Stomach smooth muscle (tissue), 2 donors: ENCODE measurements at regions not wholly inside any gene's neighbourhood (a gene's known extent, or its start where the extent isn't known, plus 50 kb on each side); places are given as distances from the start of the nearest gene placed in this dataset.

Source experiments
- H3K27ac ChIP-seq: one replicate; pipeline ENCODE4 v1.7.0; 2013; ENCODE audit warnings: mild to moderate bottlenecking, low read length, inconsistent platforms
- H3K27me3 ChIP-seq, 2 donors: one replicate each; pipeline ENCODE4 v1.7.0; 2013; ENCODE audit warnings: low read length in 2 of 2; ENCODE audit not compliant: insufficient read depth in 2 of 2, control insufficient read depth in 1 of 2
- H3K36me3 ChIP-seq, 2 donors: one replicate each; pipeline ENCODE4 v1.7.0; 2013; ENCODE audit warnings: low read length in 2 of 2; ENCODE audit not compliant: control insufficient read depth in 2 of 2, insufficient read depth in 2 of 2
- H3K4me1 ChIP-seq: one replicate; pipeline ENCODE4 v1.7.0; 2013; ENCODE audit warnings: low read length; ENCODE audit not compliant: control insufficient read depth, insufficient read depth
- H3K4me3 ChIP-seq, 2 donors: one replicate each; pipeline ENCODE4 v1.7.0; 2013; ENCODE audit warnings: low read length in 2 of 2
- H3K9ac ChIP-seq, 2 donors: one replicate each; pipeline ENCODE4 v1.7.0; 2013; ENCODE audit warnings: low read length in 2 of 2, mild to moderate bottlenecking in 1 of 2
- H3K9me3 ChIP-seq, 2 donors: one replicate each; pipeline ENCODE4 v1.7.0; 2013; ENCODE audit warnings: low read length in 2 of 2; ENCODE audit not compliant: control insufficient read depth in 2 of 2
- donor health status: healthy.
- donor health status: Pancreatic carcinoma.

DNA sequence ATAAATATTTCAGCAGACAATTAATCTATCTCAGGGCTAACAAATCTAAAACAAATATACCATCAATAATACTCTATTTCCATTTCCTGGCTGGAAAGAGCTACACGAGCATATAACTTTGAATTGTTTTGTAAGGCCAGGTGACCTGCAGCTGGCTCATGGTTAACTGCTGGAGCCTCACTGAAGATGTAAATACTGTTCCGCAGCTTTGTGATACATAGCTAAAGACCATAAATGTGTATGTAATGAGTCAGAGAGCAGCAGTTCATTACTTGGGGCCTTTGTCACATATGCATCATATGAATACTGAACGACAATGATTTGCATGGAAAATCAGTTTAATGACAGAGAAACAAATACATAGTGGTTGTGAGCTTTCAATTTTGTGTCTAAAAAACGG lies 109.4 kb upstream of the CCN2 start:
- H3K36me3 ChIP-seq: no peaks in the 10 kb centered on the region
- no peak overlapping the region for H3K27ac ChIP-seq
- H3K4me3 ChIP-seq: no peak overlapping the region
- no peaks in the 10 kb centered on the region for H3K27me3 ChIP-seq
- H3K9ac ChIP-seq: no peak overlapping the region
- H3K4me1 ChIP-seq: no peaks in the 10 kb centered on the region
- H3K9me3 ChIP-seq: peaks cover 0 to 6% of the 10 kb centered on the region in 2 donors

GRCh38 chr6:132058975-132059374 lies 107.8 kb upstream of the CCN2 start:
- Histone ChIP-seq H3K27me3 (no peaks in the 10 kb centered on the region), H3K27ac (no peak overlapping the region)

GRCh38 chr6:132054525-132054924 lies 103.4 kb upstream of the CCN2 start:
- Histone ChIP-seq H3K27ac (no peak overlapping the region), H3K36me3 (no peaks in the 10 kb centered on the region), H3K4me1 (no peaks in the 10 kb centered on the region), H3K9ac (no peak overlapping the region), H3K9me3 (peaks cover 0 to 6% of the 10 kb centered on the region in 2 donors), H3K4me3 (no peak overlapping the region), H3K27me3 (no peaks in the 10 kb centered on the region)

More at GRCh38 chr6:132058975-132059374, 107.8 kb upstream of the CCN2 start:
- H3K9ac ChIP-seq: no peak overlapping the region
- no peaks in the 10 kb centered on the region for H3K36me3 ChIP-seq
- H3K9me3 ChIP-seq: peaks cover 0 to 6% of the 10 kb centered on the region in 2 donors
- H3K4me3 ChIP-seq: no peak overlapping the region
- H3K4me1 ChIP-seq: no peaks in the 10 kb centered on the region

DNA sequence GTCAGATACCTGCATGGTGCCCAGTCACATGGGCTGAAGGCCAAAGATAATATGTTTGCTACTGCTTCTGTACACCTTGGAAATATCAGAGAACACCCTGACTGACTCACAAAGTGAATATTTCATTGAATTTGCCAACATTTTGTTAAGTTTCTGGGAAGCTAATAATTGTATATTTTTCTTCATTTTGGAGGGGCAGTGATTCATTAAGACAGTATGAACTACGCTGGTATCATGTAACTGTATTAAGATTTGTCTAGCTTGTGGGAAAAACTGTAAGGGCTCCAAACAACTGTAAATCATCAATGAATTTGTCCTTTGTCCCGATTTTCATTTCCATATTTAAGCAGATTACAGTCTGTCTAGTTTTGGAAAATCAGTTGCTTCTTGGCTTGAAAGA lies 102.3 kb upstream of the CCN2 start:
- no peaks in the 10 kb centered on the region for H3K27me3 ChIP-seq
- H3K4me1 ChIP-seq: no peaks in the 10 kb centered on the region
- H3K4me3 ChIP-seq: no peak overlapping the region
- H3K9ac ChIP-seq: no peak overlapping the region
- no peaks in the 10 kb centered on the region for H3K36me3 ChIP-seq
- H3K9me3 ChIP-seq: peaks cover 0 to 6% of the 10 kb centered on the region in 2 donors
- H3K27ac ChIP-seq: no peak overlapping the region

DNA sequence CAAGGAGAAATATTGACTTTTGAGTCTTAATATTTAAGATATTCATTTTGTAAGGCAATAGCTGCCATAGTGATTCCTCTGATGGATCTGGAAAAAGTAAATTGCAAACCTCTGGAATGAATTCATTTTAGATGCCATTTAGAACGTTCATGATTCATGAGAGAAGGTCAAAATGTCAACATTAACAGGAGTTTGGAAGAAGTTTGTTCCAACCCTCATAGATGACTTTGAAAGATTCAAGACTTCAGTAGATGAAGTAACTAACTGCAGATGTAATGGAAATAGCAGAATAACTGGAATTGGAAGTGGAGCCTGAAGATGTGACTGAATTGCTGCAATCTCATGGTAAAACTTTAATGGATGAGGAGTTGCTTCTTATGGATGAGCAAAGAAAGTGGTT lies 100.9 kb upstream of the CCN2 start:
- Histone ChIP-seq H3K9me3 (peaks cover 0 to 4% of the 10 kb centered on the region in 2 donors), H3K27ac (no peak overlapping the region), H3K27me3 (no peaks in the 10 kb centered on the region)

GRCh38 chr6:132045877-132046276 lies 94.7 kb upstream of the CCN2 start:
- H3K27me3 ChIP-seq: no peaks in the 10 kb centered on the region
- H3K36me3 ChIP-seq: no peaks in the 10 kb centered on the region
- H3K27ac ChIP-seq: no peak overlapping the region
- no peaks in the 10 kb centered on the region for H3K4me1 ChIP-seq
- H3K9ac ChIP-seq: no peak overlapping the region
- no peaks in the 10 kb centered on the region for H3K9me3 ChIP-seq
- no peak overlapping the region for H3K4me3 ChIP-seq

More for the DNA sequence above, 100.9 kb upstream of the CCN2 start:
- Histone ChIP-seq H3K9ac (no peak overlapping the region), H3K4me3 (no peak overlapping the region), H3K4me1 (no peaks in the 10 kb centered on the region), H3K36me3 (no peaks in the 10 kb centered on the region)

- H3K27me3 ChIP-seq: no peaks in the 10 kb centered on the region
- H3K36me3 ChIP-seq: no peaks in the 10 kb centered on the region
- H3K4me3 ChIP-seq: no peak overlapping the region
- no peaks in the 10 kb centered on the region for H3K4me1 ChIP-seq
- no peaks in the 10 kb centered on the region for H3K9me3 ChIP-seq
- no peak overlapping the region for H3K9ac ChIP-seq
- H3K27ac ChIP-seq: no peak overlapping the region
Measured at GRCh38 chr6:132043148-132043547, 92.0 kb upstream of the CCN2 start.

GRCh38 chr6:132041706-132042105 lies 90.5 kb upstream of the CCN2 start:
- Histone ChIP-seq H3K4me3 (no peak overlapping the region), H3K9ac (no peak overlapping the region), H3K27me3 (no peaks in the 10 kb centered on the region), H3K9me3 (no peaks in the 10 kb centered on the region), H3K36me3 (no peaks in the 10 kb centered on the region), H3K4me1 (no peaks in the 10 kb centered on the region), H3K27ac (no peak overlapping the region)

- Histone ChIP-seq H3K36me3 (no peaks in the 10 kb centered on the region), H3K9ac (no peak overlapping the region), H3K4me3 (no peak overlapping the region), H3K4me1 (no peaks in the 10 kb centered on the region), H3K9me3 (no peaks in the 10 kb centered on the region), H3K27ac (no peak overlapping the region), H3K27me3 (no peaks in the 10 kb centered on the region)
Measured at GRCh38 chr6:132028029-132028428, 76.9 kb upstream of the CCN2 start.

- H3K4me1 ChIP-seq: no peaks in the 10 kb centered on the region
- no peaks in the 10 kb centered on the region for H3K27me3 ChIP-seq
- no peak overlapping the region for H3K27ac ChIP-seq
- H3K4me3 ChIP-seq: no peak overlapping the region
- no peaks in the 10 kb centered on the region for H3K9me3 ChIP-seq
- H3K36me3 ChIP-seq: no peaks in the 10 kb centered on the region
- no peak overlapping the region for H3K9ac ChIP-seq
Measured at GRCh38 chr6:132025468-132025867, 74.3 kb upstream of the CCN2 start.

GRCh38 chr6:132023490-132023889 lies 72.3 kb upstream of the CCN2 start:
- no peak overlapping the region for H3K4me3 ChIP-seq
- H3K36me3 ChIP-seq: no peaks in the 10 kb centered on the region
- H3K4me1 ChIP-seq: no peaks in the 10 kb centered on the region
- H3K27me3 ChIP-seq: no peaks in the 10 kb centered on the region
- H3K27ac ChIP-seq: no peak overlapping the region
- H3K9ac ChIP-seq: no peak overlapping the region
- no peaks in the 10 kb centered on the region for H3K9me3 ChIP-seq
